ENCODE measurements at regions not wholly inside any gene's neighbourhood (a gene's known extent, or its start where the extent isn't known, plus 50 kb on each side); places are given as distances from the start of the nearest gene placed in this dataset.

DNA sequence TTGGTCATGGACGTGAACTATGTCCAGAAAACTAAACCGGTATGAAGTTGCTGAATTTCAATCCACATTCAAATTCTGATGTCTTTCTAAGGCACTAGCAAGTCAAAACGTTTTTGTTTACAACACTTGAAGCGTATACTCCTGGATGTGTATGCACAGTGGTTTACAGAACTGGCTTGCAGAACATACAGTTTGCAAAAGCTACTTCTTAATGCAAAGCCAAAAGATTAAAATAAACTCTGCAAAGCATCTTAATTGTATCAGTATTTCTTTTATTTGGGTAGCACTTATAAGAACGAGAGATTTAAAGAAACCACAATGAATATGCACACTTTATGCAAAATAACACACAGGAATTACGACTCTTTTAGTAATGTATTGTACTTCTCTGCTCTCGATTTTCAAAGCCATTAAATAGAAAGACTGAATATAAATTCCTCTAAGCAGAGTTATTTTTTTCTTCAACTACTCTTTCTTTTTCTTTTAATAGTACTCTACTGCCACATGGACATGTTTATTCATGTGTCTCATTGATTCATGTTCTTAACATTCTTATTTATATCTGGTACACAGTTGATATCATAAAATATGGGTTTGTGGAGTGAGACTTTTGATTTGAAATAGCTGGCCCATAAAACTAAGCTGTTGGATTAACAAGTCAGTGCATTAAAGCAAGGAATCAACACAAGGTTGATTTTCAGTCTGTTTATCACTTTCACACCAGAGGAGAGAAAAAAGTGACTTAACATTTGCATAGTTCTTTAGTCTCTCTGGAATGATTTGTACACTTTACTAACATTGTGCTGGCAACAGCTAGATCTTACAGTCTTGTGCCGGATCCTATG lies 189.4 kb upstream of the STEAP4 start:
- Histone ChIP-seq H3K27me3 (no peaks in the 10 kb centered on the region), H3K4me1 (no peaks in the 10 kb centered on the region), H3K27ac (no peak overlapping the region), H3K36me3 (no peaks in the 10 kb centered on the region), H3K9me3 (no peaks in the 10 kb centered on the region), H3K4me3 (no peak overlapping the region)
- no peak for DNase-seq (ENCODE audit: low spot score)
- TF ChIP-seq, protein P1, sequence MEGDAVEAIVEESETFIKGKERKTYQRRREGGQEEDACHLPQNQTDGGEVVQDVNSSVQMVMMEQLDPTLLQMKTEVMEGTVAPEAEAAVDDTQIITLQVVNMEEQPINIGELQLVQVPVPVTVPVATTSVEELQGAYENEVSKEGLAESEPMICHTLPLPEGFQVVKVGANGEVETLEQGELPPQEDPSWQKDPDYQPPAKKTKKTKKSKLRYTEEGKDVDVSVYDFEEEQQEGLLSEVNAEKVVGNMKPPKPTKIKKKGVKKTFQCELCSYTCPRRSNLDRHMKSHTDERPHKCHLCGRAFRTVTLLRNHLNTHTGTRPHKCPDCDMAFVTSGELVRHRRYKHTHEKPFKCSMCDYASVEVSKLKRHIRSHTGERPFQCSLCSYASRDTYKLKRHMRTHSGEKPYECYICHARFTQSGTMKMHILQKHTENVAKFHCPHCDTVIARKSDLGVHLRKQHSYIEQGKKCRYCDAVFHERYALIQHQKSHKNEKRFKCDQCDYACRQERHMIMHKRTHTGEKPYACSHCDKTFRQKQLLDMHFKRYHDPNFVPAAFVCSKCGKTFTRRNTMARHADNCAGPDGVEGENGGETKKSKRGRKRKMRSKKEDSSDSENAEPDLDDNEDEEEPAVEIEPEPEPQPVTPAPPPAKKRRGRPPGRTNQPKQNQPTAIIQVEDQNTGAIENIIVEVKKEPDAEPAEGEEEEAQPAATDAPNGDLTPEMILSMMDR (IDR thresholded peaks at IDR 0.05): no peak

DNA sequence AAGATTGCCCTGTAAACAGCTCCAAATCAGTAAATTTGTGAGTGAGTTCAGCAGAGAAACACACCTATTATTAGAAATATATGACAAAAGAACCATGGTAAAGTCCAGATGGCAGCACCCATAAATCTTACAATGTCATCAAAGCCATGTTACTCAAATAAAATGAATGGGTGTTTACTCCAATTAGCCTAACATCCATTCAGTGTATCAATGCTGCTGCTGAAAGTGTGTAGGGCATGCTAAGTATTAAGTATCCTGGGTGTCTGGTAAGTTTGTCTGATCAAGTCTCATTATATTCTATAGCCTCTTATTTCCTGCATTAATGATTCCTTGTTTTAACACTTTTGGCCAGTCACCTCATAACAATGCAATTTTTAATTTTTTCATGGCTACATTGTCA lies 185.5 kb upstream of the STEAP4 start:
- no peaks in the 10 kb centered on the region for H3K9me3 ChIP-seq
- no peak overlapping the region for H3K4me3 ChIP-seq
- TF ChIP-seq, protein P1 (IDR thresholded peaks at IDR 0.05): no peak
- no peaks in the 10 kb centered on the region for H3K4me1 ChIP-seq
- no peaks in the 10 kb centered on the region for H3K36me3 ChIP-seq
- H3K27ac ChIP-seq: no peak overlapping the region
- no peak for DNase-seq (ENCODE audit: low spot score)
- H3K27me3 ChIP-seq: no peaks in the 10 kb centered on the region

DNA sequence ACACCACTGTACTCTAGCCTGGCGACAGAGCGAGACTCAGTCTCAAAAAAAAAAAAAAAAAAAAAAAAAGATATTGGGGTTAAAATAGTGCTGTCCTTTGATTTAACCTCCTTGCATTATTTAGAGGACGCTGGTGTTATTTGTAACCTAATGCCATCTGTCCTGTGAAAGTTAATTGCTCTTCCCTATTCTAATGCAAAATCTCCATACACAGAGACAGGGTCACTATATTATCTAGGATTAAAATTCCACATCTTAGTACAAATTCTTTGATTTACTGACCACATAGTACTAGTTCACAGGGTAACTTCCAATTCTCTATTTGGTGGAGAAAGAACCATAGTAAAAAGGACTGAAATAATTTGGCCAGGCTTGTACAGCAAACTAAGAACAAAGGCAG lies 184.2 kb upstream of the STEAP4 start:
- TF ChIP-seq, protein P1 (IDR thresholded peaks at IDR 0.05): no peak
- Histone ChIP-seq H3K4me3 (no peak overlapping the region), H3K36me3 (no peaks in the 10 kb centered on the region), H3K9me3 (no peaks in the 10 kb centered on the region), H3K4me1 (no peaks in the 10 kb centered on the region), H3K27ac (no peak overlapping the region), H3K27me3 (no peaks in the 10 kb centered on the region)
- DNase-seq (ENCODE audit: low spot score): no peak

DNA sequence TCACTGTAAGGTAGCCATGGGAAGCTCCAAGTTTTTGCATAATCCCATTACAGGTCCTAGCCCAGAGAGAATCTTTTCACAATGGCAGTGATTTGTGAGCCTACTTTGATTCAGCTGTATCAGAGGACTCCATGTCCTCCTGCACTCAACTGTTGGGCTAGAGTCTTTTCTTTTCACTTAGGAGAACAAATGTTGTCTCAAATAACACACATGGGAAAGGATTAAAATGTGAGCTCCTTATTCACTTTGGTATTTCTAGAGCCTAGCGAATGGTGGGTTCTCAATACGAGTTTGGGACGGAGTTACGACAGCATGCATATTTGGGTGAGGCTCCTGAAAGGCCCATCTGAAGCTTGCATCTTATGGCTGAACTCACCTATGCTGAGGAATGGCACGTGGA lies 183.5 kb upstream of the STEAP4 start:
- Histone ChIP-seq H3K36me3 (no peaks in the 10 kb centered on the region), H3K27ac (no peak overlapping the region), H3K9me3 (no peaks in the 10 kb centered on the region), H3K27me3 (no peaks in the 10 kb centered on the region), H3K4me1 (no peaks in the 10 kb centered on the region), H3K4me3 (no peak overlapping the region)
- DNase-seq (ENCODE audit: low spot score): no peak
- TF ChIP-seq, protein P1 (IDR thresholded peaks at IDR 0.05): no peak

DNA sequence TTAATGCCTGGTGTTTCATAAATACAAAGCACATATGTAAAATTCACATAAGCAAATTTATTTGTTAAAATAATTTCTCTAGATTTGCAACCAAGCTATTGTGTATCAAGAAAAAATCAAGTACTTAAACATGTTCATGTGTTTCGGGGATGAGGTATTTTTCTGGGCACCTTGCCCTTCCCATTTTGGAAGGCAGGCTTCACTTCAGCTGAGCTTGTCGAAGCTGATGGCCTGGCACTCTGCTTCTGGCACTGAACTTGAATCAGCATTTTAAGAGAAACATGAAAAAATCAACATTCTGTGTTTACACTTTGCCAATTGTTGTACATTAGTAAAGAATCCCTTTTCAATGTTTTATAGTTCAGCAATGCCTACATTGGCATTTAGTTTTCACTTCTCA lies 179.1 kb upstream of the STEAP4 start:
- no peaks in the 10 kb centered on the region for H3K36me3 ChIP-seq
- no peaks in the 10 kb centered on the region for H3K4me1 ChIP-seq
- DNase-seq (ENCODE audit: low spot score): no peak
- H3K27ac ChIP-seq: no peak overlapping the region
- TF ChIP-seq, protein P1 (IDR thresholded peaks at IDR 0.05): no peak
- no peaks in the 10 kb centered on the region for H3K9me3 ChIP-seq
- H3K4me3 ChIP-seq: no peak overlapping the region
- H3K27me3 ChIP-seq: no peaks in the 10 kb centered on the region

DNA sequence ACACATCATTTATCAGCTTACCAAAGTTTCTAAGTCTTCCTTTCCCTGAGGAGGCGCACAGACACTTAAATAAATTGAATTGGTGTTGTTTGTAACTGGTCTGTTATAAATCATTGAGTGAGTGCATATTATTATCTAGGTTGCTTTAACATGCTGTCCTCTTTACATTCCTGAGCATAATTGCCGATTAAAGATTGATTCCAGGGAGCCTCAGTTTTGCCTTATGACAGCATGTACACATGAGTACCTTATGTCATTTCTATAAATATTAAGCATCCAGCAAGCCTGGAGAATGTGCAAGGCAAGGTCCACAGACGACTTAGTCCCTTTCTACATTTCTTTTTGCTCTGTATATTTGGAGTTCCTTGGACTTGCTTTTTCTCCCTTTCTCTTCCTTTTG lies 177.9 kb upstream of the STEAP4 start:
- no peaks in the 10 kb centered on the region for H3K36me3 ChIP-seq
- H3K9me3 ChIP-seq: no peaks in the 10 kb centered on the region
- no peaks in the 10 kb centered on the region for H3K27me3 ChIP-seq
- DNase-seq (ENCODE audit: low spot score): no peak
- H3K4me3 ChIP-seq: no peak overlapping the region
- H3K27ac ChIP-seq: no peak overlapping the region
- H3K4me1 ChIP-seq: no peaks in the 10 kb centered on the region
- TF ChIP-seq, protein P1 (IDR thresholded peaks at IDR 0.05): no peak
